GM18519 (cell line): ENCODE measurements at regions not wholly inside any gene's neighbourhood (a gene's known extent, or its start where the extent isn't known, plus 50 kb on each side); places are given as distances from the start of the nearest gene placed in this dataset.

ENCODE experiments used
- ATAC-seq: cut with Tn5 transposase; IDR thresholded peaks from one replicate; pipeline ENCODE4 v1.9.1; 2021; ENCODE audit warnings: mild to moderate bottlenecking, moderate library complexity; ENCODE audit not compliant: unreplicated experiment, low FRiP score

DNA sequence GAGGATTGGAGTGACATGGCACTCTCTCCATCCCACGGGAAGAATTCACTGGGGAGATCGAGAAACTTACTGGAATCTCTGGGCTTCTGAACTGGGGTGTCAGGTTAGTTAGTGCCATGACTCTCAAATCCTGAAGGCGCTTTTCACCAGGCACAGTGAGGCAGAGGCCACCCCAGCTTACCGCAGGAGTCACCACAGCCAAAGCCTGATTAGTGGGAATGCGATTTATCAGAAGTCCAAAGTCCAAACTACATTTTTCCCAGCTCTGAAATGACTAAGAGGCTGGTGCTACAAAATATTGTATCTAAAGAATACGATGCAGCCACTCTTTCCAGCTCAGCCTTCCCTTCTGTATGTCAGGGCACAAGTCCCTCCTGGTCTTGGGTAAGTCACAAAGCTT, 334.8 kb upstream of the SHH start:
- ATAC-seq: no peak

DNA sequence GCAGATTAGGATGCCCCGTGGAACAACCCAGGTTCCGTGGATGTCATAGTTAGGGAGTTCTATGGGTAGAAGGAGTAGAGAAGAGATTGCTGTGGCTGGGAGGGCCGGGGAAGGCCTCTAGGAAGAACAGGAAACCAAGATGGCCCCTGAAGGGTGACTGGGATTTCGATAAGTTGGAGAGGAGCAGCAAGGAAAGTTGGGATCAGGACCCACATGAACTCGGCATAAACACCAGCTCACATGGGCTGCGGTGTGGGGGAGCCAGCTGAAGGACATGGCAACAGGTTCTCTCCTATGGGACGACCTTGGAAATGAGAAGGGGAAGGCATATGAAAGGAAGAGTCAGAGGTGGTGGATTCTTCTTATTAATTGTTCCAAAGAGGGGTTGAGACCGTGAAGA, 333.7 kb upstream of the SHH start:
- ATAC-seq: no peak

DNA sequence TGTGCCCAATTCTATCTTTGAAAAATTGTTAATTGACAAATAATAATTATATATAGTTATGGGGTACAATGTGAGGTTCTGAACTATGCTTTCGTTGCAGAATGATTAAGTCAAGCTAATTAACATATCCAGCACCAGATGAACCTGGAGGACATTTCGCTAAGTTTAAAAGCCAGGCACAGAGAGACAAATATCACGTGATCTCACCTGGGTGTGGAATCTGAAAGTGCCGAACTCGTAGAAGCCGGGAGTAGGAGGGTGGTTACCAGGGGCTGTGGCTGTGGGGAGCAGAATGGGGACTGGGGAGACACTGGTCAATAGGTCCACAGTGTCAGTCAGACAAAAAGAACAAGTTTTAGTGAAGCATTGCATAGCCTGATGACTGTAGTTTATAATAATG, 332.9 kb upstream of the SHH start:
- ATAC-seq: no peak

DNA sequence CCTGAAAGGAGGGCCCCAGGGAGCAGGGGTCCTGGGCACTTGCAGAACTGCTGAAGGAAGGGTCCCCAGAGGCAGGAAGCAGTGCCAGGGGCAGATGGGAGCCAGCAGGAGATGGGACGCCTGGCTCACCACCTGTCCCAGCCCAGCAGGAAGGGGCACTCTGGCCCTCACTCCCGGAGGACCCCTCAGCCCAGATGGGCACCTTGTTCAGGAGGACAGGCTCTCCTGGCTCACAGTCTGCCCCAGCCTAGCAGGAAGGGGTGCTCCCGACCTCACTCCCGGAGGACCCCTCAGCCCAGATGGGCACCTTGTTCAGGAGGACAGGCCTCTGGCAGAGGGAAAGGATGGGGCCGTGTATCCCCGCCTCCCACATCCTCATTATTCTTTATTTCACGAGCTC, 331.4 kb upstream of the SHH start:
- ATAC-seq: no peak

GRCh38 chr7:156143158-156143557, 330.9 kb upstream of the SHH start:
- no peak for ATAC-seq

DNA sequence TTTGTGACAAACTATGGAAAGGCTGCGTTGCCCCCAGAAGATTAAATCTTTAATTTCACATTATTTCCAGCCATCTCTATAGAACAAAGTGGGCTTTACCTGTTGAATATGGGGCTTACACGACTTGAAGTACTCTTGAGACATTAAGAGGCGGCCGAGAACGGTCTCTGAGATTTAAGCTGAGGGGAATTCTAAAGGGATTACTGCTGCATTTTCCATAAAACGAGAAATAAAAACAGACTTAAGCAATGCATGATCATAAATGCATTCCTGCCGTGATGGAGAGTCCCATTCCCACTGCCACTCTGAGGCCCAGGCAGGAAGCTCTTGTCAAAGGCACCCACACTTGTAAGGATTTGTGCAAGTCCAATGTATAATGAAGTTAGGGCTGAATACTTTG, 329.7 kb upstream of the SHH start:
- no peak for ATAC-seq

DNA sequence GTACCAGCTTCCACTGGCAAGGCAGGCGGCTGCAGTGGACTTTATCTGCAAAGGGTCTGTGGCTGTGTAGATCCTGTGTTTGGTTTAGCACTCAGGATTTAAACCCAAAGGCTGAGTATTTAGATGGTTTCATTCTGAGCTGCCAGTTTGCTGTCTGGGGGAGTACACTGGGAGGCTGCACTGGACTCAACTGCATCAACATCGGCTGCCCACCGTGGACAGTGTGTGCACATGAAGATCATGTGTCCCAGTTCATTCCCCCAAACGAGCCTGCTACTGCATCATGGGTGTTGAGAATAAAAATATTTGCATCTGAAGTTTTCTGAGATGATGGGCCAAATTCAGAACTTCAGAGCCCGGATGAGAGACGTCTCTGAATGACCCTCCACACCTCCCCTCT, 328.6 kb upstream of the SHH start:
- no peak for ATAC-seq

DNA sequence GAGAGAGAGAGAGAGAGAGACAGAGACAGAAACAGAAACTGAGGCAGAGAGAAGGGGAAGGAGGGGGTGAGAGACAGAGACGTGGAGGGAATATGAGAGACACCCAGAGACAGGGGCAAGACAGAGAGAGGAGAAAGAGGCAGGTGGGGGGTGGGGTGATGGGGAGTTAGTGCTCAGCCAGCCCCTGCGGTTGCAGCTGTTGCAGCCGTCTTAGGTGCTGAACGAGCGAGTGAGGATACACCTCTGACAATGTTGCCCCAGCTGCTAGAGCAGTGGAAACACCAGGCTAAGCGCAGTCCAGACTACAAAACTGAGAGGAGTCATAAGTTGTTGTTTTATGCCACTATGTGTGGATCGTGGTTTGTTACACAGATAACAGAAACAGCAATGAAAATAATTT, 328.2 kb upstream of the SHH start:
- ATAC-seq: no peak

- no peak for ATAC-seq
Observed at GRCh38 chr7:156139633-156140032, 327.4 kb upstream of the SHH start.

DNA sequence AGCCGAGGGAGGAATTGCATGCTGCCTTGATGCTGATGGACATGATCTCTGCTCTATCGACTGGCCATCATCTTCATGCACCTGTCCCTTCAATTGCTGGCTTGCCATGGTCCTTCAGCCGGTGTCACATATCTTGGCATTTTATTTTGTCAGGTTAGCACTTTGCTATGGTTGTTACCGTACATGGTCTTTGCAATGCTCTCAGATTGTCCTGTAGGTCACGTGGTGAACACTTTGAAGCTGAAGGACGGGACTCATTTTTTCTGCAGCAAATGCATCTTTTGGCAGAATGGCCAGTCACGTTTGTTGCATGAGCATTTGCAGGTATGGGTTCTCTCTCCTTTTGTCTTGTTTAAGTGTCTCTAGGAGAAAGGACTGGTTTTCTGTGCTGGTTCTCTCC, 326.8 kb upstream of the SHH start:
- ATAC-seq: no peak

DNA sequence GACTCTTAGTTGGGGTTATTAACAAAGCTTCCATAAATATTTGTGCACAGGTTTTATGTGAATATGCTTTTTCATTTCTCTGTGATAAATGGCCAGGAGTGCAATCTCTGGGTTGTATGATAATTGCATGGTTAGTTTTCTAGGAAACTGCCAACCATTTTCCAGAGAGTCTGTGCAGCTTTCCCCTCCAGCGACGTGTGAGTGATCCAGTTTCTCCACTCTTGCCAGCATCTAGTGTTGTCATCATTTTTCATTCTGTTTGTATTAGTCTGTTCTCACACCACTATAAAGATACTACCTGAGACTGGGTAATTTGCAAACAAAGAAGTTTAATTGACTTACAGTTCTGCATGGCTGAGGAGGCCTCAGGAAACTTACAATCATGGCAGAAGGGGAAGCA, 319.6 kb upstream of the SHH start:
- no peak for ATAC-seq

- ATAC-seq: no peak
Observed at GRCh38 chr7:156129522-156129921, 317.3 kb upstream of the SHH start.

- no peak for ATAC-seq
Observed at GRCh38 chr7:156128496-156128895, 316.2 kb upstream of the SHH start.

- no peak for ATAC-seq
Observed at GRCh38 chr7:156127166-156128134, 315.2 kb upstream of the SHH start.

GRCh38 chr7:156125841-156126730, 313.8 kb upstream of the SHH start:
- no peak for ATAC-seq

DNA sequence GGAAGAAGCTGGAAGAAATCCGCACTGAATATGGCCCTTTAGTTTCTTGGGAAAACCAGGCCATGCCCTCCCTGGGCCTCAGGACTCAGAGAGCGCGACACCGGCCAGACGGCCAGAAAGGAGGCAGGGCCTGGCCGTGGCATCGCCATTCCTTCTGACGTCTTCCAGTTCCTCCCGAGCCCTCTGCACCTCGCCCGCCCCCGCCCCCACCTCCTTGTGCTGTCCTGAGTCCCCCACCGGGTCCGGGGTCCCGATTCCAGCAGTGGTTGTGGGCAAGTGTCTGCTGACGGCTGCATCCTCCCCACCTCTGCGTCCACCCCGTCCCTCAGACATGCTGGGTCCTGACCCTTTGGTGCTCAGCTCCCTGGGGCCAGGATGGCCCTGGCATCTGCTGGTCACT, 312.1 kb upstream of the SHH start:
- ATAC-seq: no peak

DNA sequence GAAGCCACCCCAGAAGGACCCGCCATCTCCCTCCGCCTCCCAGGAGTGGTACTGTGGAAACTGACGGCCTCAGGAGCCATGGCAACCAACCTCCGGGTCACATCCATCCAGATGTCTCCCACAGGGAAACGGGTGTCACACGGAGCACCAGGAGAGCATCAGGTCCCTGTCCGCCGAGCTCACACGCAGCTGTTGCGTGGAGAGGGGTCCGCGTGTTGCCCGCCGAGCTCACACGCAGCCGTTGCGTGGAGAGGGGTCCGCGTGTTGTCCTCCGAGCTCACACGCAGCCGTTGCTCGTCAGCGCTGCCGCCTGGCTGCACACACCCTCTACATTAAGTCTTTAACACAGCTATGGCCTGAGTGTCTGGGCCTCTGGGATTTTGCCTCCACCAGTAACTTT, 311.1 kb upstream of the SHH start:
- ATAC-seq: no peak

DNA sequence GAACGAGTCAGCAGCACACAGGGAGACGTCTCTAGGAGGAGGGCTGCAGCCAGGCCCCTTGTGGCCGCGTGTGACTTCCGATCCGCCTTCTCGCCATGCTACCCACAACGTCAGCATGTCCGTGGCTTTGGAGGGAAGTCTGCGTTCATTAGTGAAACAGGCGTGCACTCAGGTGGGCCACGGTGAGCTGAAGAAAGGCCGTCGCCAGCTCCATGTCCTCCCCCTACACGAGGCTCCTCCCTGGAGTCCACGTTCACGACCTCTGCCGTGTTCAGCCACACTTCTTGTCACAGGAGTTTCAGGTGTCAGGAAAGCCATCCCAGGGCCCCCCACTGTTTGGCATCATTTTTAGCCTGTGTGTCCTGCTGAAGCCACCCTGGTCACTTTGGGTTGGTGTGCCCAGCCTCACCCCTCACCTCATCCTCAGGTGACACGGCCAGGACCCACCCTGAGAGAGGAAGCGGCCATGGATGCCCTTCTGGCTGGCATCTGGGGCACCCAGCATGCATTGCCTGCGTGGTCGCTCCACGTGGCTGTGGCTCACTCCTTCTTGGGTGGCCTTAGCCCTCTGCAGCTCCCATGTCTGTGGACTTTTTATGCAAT, 310.6 kb upstream of the SHH start:
- ATAC-seq: no peak

GRCh38 chr7:156121956-156122355, 309.7 kb upstream of the SHH start:
- no peak for ATAC-seq

- ATAC-seq: no peak
Observed at GRCh38 chr7:156121434-156121833, 309.2 kb upstream of the SHH start.

DNA sequence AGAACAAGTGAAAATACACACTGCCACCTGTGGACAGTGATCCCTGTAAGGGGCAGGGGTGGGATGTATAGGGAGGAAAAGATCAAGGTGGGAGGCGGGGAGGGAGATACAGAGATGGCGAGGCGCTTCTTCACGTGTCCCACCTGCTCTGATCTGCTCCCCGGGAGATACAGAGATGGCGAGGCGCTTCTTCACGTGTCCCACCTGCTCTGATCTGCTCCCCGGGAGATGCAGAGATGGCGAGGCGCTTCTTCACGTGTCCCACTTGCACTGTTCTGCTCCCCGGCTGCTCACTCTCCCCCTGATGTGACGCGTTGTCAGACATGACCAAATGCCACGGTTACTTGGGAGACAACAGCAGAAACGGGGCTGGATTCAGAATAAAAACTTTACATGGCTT, 308.3 kb upstream of the SHH start:
- ATAC-seq: no peak
